Colonic mucosa (tissue), 4 donors: ENCODE measurements at regions not wholly inside any gene's neighbourhood (a gene's known extent, or its start where the extent isn't known, plus 50 kb on each side); places are given as distances from the start of the nearest gene placed in this dataset.

Source experiments
- DNase-seq: peaks from one replicate; pipeline ENCODE4 v3.0.0-alpha.2; 2020
- H3K27ac ChIP-seq: fragments of 200-600 bp; one replicate; pipeline ENCODE4 v1.8.0; 2021
- H3K27me3 ChIP-seq: fragments of 200-600 bp; one replicate; pipeline ENCODE4 v1.8.0; 2021
- H3K36me3 ChIP-seq: fragments of 200-600 bp; one replicate; pipeline ENCODE4 v1.8.0; 2021
- H3K4me1 ChIP-seq: fragments of 200-600 bp; one replicate; pipeline ENCODE4 v1.8.0; 2021; ENCODE audit warnings: mild to moderate bottlenecking
- H3K4me3 ChIP-seq: fragments of 200-600 bp; one replicate; pipeline ENCODE4 v1.8.0; 2021
- H3K9ac ChIP-seq, 2 donors: one replicate each; pipeline ENCODE4 v1.7.0; 2013; ENCODE audit warnings: control low read depth in 2 of 2, low read depth in 2 of 2, low read length in 2 of 2
- H3K9me3 ChIP-seq: fragments of 200-600 bp; one replicate; pipeline ENCODE4 v1.8.0; 2021
- CTCF ChIP-seq: fragments of 200-600 bp; IDR thresholded peaks from one replicate; pipeline ENCODE4 v1.8.0; 2022; ENCODE audit warnings: antibody characterized with exemption, mild to moderate bottlenecking
- intact Hi-C: fragments of 100-400 bp; cut with DNase I; formaldehyde crosslinking; loops from one replicate; pipeline ENCODE4 v1.14.1; 2022
- donor health status: healthy.
- donor health status: DM: no; HTN: no; CAD: no.
- donor health status: DM: no; HTN: no; CAD: no.

DNA sequence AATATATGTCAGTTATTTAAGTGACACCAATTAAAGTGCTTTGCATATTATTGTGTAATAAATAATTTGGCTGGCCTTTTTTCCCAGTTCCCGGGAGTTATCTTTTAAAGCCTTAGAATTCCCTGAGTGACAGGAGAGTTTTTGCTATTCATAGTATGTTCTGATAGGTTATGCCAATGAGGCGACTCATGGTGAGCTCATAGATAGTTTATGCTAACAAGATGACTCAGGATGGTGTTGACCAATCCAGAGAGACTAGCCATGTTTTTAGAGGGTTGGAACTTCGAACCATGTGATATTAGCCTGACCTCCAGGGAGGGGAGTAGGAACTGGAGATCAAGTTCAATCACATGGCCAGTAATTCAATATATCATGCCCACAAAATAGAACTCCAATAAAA lies 310.8 kb downstream of the USP25 start:
- Histone ChIP-seq H3K36me3 (no peaks in the 10 kb centered on the region), H3K9me3 (no peaks in the 10 kb centered on the region), H3K4me3 (no peak overlapping the region), H3K4me1 (no peaks in the 10 kb centered on the region), H3K9ac (no peak overlapping the region), H3K27me3 (no peaks in the 10 kb centered on the region), H3K27ac (no peak overlapping the region)
- TF ChIP-seq CTCF, result no peak
- no peak for DNase-seq
- intact Hi-C loops, result no loop called here

DNA sequence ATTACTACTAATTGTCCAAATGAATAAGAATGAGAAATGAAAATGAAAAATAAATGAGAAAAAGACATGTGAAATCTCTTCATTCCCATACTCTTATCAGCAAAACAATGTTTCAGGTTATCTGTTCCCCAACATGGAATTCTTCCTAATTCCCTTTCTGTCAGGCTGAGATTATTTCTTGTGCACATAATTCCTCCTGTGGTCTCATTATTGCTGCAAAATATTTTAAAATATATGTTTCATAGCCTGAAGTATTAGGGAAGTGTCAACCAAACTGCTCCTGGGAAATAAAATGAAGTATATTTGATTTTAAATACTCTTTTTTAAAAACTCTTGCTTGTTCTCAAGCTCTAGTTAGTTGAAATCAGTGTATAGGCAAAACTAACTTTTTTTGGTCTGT lies 314.9 kb downstream of the USP25 start:
- no peaks in the 10 kb centered on the region for H3K4me1 ChIP-seq
- TF ChIP-seq CTCF, result no peak
- intact Hi-C loops, result no loop called here
- no peak overlapping the region for H3K27ac ChIP-seq
- no peak for DNase-seq
- H3K9me3 ChIP-seq, result no peaks in the 10 kb centered on the region
- no peak overlapping the region for H3K4me3 ChIP-seq
- no peaks in the 10 kb centered on the region for H3K36me3 ChIP-seq
- no peak overlapping the region for H3K9ac ChIP-seq
- H3K27me3 ChIP-seq, result no peaks in the 10 kb centered on the region

- Histone ChIP-seq H3K36me3 (no peaks in the 10 kb centered on the region), H3K9ac (no peak overlapping the region), H3K9me3 (no peaks in the 10 kb centered on the region), H3K27ac (no peak overlapping the region), H3K4me3 (no peak overlapping the region), H3K27me3 (no peaks in the 10 kb centered on the region), H3K4me1 (no peaks in the 10 kb centered on the region)
- intact Hi-C loops, result no loop called here
- DNase-seq, result no peak
- TF ChIP-seq CTCF, result no peak
Observed at GRCh38 chr21:16046656-16047330, 317.0 kb downstream of the USP25 start.

DNA sequence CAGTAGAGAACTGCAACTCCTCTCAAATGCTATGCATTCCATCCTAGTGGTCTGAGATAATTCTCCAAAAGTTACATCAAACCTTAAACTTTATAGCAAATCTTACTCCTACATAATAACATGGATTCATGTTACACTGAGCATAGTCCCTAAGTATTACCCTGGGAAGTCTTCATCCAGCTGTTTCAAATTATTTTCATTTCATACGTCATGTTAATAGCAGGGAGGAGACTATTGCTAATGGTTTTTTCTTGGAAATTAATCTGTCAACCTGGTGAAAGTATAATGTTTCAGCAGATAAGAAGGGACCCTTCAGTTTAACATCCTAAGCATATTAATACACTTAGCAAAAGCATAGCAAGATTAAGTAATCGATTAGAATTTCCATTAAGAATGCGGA lies 318.1 kb downstream of the USP25 start:
- Histone ChIP-seq H3K27me3 (no peaks in the 10 kb centered on the region), H3K4me3 (no peak overlapping the region), H3K4me1 (no peaks in the 10 kb centered on the region), H3K36me3 (no peaks in the 10 kb centered on the region), H3K27ac (no peak overlapping the region), H3K9me3 (no peaks in the 10 kb centered on the region), H3K9ac (no peak overlapping the region)
- no peak for TF ChIP-seq CTCF
- intact Hi-C loops, result no loop called here
- no peak for DNase-seq

GRCh38 chr21:16055014-16055413 lies 325.2 kb downstream of the USP25 start:
- no peak overlapping the region for H3K4me3 ChIP-seq
- no peaks in the 10 kb centered on the region for H3K36me3 ChIP-seq
- H3K9me3 ChIP-seq, result no peaks in the 10 kb centered on the region
- TF ChIP-seq CTCF, result no peak
- H3K9ac ChIP-seq, result no peak overlapping the region
- intact Hi-C loops, result no loop called here
- no peak overlapping the region for H3K27ac ChIP-seq
- H3K4me1 ChIP-seq, result no peaks in the 10 kb centered on the region
- H3K27me3 ChIP-seq, result no peaks in the 10 kb centered on the region
- DNase-seq, result no peak
